GM18867 (cell line): ENCODE measurements at regions not wholly inside any gene's neighbourhood (a gene's known extent, or its start where the extent isn't known, plus 50 kb on each side); places are given as distances from the start of the nearest gene placed in this dataset.
A peak's percentile ranks its signal among the peaks of the same experiment; 100 is the strongest.
"Not testable (repeated sequence)": the region's sequence is repeated elsewhere in the genome, so short reads cannot be mapped to it uniquely, and the experiment has no call there.

Experiments used
- ATAC-seq: cut with Tn5 transposase; IDR thresholded peaks from one replicate; pipeline ENCODE4 v1.9.1; 2021; ENCODE audit warnings: mild to moderate bottlenecking, moderate library complexity; ENCODE audit not compliant: unreplicated experiment

DNA sequence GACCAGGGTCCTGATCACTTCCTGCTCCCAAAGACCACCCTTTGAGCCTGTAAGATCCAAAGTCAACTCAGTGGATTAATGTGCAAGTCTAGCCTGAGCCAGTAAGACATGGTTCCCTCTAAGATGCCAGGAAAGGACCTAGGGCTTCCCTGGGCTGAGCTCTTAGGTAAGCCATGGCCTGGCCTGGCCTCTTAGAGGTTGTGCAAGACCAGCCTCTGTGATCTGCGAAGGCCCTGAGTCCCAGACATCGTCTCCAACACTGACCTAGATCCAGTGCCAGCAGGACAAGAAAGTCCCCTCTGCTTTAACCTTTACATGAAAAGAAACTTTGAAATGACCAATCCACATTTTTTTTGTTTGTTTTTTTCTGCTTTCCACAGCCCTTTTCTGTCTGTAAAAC, 73.6 kb upstream of the CYP1B1 start:
- ATAC-seq, result no peak

GRCh38 chr2:38148501-38148900, 72.5 kb upstream of the CYP1B1 start:
- no peak for ATAC-seq

GRCh38 chr2:38147333-38148121, 71.6 kb upstream of the CYP1B1 start:
- ATAC-seq, result no peak

GRCh38 chr2:38146907-38147307, 71.0 kb upstream of the CYP1B1 start:
- ATAC-seq, result peak; percentile 83

DNA sequence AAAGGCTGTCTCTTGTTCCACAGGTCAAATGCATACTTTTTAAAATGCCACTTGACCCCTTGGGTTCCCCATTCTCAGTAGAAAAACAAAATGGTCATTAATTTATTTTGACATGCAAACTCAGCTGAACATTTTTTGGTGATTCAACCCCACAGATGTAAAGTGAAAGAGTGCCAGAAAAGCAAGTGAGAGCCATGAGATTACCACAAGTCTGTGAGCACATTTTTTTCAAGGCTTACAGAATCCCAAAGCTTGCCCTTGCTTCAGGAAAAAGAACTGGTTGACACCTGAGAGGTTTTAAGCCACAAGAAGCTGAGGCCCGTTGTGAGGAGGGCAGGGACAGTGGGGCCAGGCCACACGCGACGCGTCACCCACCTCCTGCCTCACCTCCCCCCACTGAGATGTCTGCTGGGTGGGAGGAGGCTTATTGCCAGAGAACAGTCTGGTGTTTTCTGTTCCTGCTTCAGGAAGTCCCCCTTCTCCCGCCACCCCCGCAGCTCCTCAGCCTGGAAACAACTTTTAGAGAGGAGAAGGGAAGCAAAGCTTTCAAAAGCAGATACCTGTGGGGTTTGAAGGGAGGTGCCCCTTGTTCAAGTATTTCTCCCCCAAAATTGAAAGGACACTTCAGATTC, 70.4 kb upstream of the CYP1B1 start:
- peak; percentile 56 for ATAC-seq

GRCh38 chr2:38145236-38145635, 69.3 kb upstream of the CYP1B1 start:
- no peak for ATAC-seq

GRCh38 chr2:38142627-38143026, 66.7 kb upstream of the CYP1B1 start:
- ATAC-seq, result no peak

DNA sequence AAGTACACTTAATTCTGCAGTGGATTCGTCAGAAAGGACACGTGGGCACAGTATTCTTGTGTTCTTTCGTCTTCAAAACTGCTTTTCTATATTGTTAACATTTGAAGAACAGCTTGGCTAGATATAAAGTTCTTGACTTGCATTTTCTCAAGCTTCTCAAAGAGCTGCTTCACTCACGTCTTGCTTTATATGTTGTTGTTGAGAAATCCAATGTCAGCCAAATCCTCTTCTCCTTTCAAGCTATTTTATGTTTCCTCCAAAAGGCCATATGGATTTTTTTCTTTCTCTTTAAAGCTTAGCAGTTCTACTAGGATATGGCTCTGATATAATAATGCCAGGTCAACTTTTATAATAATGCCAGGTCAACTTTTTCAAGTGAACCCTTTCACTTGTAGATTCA, 65.5 kb upstream of the CYP1B1 start:
- no peak for ATAC-seq

DNA sequence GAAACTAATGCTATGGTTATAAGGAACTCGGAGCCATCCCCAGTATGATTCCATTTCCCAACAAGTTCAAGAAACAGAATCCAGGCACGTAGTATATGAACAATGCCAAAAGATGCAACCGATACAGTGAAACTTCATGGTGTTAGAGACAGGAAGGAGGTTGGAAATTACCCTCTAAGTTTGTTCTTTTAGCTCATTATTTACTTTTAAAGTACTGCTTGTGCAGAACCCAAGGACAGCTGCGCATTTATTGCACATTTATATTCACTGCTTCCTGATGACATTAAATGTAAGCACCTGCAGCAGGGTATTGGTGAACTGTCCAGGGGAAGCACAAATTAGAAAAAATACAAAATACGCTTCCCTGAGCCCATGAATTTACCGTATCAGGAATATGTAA, 63.0 kb upstream of the CYP1B1 start:
- ATAC-seq, result no peak

- no peak for ATAC-seq
Measured at GRCh38 chr2:38138419-38138818, 62.5 kb upstream of the CYP1B1 start.

- not testable (repeated sequence) for ATAC-seq
Measured at GRCh38 chr2:38137958-38138357, 62.0 kb upstream of the CYP1B1 start.

- ATAC-seq, result no peak
Measured at GRCh38 chr2:38131676-38132075, 55.7 kb upstream of the CYP1B1 start.

GRCh38 chr2:38130876-38131275, 54.9 kb upstream of the CYP1B1 start:
- no peak for ATAC-seq

GRCh38 chr2:38129987-38130386, 54.0 kb upstream of the CYP1B1 start:
- ATAC-seq, result no peak

- no peak for ATAC-seq
Measured at GRCh38 chr2:38129481-38129880, 53.5 kb upstream of the CYP1B1 start.

GRCh38 chr2:38128653-38129052, 52.7 kb upstream of the CYP1B1 start:
- ATAC-seq, result no peak

DNA sequence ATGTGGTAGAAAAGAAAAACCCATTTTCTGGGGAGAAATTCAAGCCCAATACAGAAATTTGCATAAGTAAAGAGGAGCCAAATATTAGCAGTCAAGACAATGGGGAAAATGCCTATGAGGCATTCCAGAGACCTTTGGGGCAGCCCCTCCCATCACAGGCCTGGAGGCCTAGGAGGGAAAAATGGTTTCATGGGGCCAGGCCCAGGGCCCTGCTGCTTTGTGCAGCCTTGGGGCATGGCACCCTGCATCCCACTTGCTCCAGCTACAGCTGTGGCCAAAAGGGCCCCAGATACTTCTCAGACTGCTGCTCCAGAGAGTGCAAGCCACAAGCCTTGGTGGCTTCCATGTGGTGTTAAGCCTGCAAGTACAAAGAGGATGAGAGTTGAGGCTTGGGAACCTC, 51.3 kb upstream of the CYP1B1 start:
- no peak for ATAC-seq

DNA sequence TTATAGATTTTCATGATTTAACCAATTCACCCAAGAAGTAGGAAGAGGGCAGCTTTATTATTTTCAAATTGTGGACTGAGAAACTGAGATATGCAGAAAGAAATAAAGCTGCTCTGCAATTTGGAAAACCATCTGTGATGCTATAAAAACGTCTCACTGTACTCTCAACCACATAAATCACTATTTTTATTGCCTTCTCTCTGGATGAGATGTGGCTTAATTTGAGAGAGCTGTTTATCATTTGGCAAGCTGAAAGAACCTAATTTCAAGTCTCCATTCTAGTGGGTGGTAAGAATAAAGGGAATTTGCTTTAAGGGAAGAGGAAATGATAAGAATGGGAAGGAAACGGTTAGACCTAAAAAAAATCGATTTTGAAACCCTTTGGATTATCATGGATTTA, 49.9 kb upstream of the CYP1B1 start:
- ATAC-seq, result no peak
